ENCODE measurements at regions not wholly inside any gene's neighbourhood (a gene's known extent, or its start where the extent isn't known, plus 50 kb on each side); places are given as distances from the start of the nearest gene placed in this dataset.

DNA sequence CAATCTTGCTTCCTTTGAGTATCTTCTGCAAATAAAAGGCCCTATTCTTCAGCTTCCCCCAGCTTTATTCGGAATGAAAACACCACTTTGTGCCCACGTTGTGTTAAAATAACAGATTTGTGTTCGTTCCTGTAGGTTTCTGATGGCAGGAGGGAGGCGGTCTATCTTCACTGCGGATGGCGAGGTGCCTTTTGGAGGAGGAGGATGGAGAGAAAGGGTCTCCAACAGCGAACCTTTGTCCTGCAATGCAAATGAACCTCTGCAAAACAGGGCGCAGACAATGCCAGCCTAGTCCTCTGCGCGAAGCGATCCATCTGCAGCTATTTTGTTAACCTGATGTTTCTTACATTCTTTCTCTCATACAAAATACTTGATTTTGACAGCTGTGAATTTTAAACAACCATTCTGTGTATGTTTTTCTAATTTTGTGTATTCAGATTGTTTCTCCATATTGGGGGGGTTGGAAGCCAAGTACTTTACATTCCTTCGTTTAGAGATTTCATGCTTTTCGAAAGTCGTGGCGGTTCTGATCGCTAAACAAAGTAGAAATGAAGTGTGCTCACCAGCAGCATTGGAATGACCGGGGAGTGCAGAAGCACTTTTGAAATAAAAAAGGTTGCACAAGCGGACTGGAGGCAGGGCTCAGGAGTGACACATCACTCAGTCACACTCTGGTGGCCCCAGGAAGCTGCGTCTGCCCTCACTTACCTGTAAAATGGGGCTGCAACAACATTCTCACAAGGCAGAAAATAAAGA, 279.0 kb upstream of the IRX5 start:
- Histone ChIP-seq H3K4me3 (ENCODE audit: low read depth, low read length) (no peak overlapping the region), H3K27ac (ENCODE audit: low read depth, low read length) (no peak overlapping the region), H3K9me3 (ENCODE audit: control insufficient read depth, insufficient read depth, low read length) (no peaks in the 10 kb centered on the region), H3K36me3 (ENCODE audit: control insufficient read depth, insufficient read depth, low read length) (no peaks in the 10 kb centered on the region), H3K4me1 (ENCODE audit: control insufficient read depth, insufficient read depth, low read length) (peaks cover 18% of the 10 kb centered on the region), H3K27me3 (ENCODE audit: control insufficient read depth, insufficient read depth, low read length) (peaks cover 45% of the 10 kb centered on the region)
- WGBS (ENCODE audit: insufficient coverage), result 28% methylated on average over 16 of the region's 19 CpGs
- DNase-seq (ENCODE audit: low read depth in 4 of 6, low spot score in 6 of 6), result peak in 3 of 6 donors; percentile 33 to 83 (median 75)

DNA sequence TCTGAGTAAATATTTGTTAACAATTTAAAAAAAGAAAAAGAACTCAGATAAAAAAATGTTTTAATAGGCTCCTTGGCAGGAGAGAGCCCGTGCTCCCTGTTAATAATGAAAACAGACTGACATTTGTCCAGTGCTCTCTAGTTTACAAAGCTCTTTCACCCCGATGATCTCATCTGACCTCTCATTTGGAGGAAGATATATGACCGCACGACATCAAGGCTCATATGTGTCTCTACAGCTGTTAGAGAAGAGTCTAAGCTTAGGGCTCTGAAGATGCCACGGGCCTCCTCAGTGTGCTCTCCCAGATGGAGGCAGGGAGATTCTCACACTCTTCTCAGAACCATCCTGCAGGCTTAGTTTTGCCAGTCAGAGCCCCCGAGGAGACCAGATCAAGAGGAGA, 280.8 kb upstream of the IRX5 start:
- Histone ChIP-seq H3K9me3 (ENCODE audit: control insufficient read depth, insufficient read depth, low read length) (no peaks in the 10 kb centered on the region), H3K27me3 (ENCODE audit: control insufficient read depth, insufficient read depth, low read length) (peaks cover 42% of the 10 kb centered on the region), H3K4me1 (ENCODE audit: control insufficient read depth, insufficient read depth, low read length) (peaks cover 13% of the 10 kb centered on the region), H3K4me3 (ENCODE audit: low read depth, low read length) (no peak overlapping the region), H3K36me3 (ENCODE audit: control insufficient read depth, insufficient read depth, low read length) (no peaks in the 10 kb centered on the region), H3K27ac (ENCODE audit: low read depth, low read length) (no peak overlapping the region)
- WGBS (ENCODE audit: insufficient coverage), result no CpG with 5 or more reads among the region's 6 CpGs
- DNase-seq (ENCODE audit: low read depth in 4 of 6, low spot score in 6 of 6), result peak in 1 of 6 donors; percentile 45

- Histone ChIP-seq H3K27me3 (ENCODE audit: control insufficient read depth, insufficient read depth, low read length) (peaks cover 34% of the 10 kb centered on the region), H3K4me1 (ENCODE audit: control insufficient read depth, insufficient read depth, low read length) (peaks cover 8% of the 10 kb centered on the region), H3K4me3 (ENCODE audit: low read depth, low read length) (no peak overlapping the region), H3K9me3 (ENCODE audit: control insufficient read depth, insufficient read depth, low read length) (no peaks in the 10 kb centered on the region), H3K27ac (ENCODE audit: low read depth, low read length) (no peak overlapping the region), H3K36me3 (ENCODE audit: control insufficient read depth, insufficient read depth, low read length) (no peaks in the 10 kb centered on the region)
- no peak for DNase-seq (ENCODE audit: low read depth in 4 of 6, low spot score in 6 of 6)
- 53% methylated on average over 4 of the region's 10 CpGs for WGBS (ENCODE audit: insufficient coverage)
These were observed 282.1 kb upstream of the IRX5 start for GRCh38 chr16:54648575-54648974.

GRCh38 chr16:54647725-54648221, 282.9 kb upstream of the IRX5 start:
- Histone ChIP-seq H3K4me1 (ENCODE audit: control insufficient read depth, insufficient read depth, low read length) (peaks cover 8% of the 10 kb centered on the region), H3K27me3 (ENCODE audit: control insufficient read depth, insufficient read depth, low read length) (peaks cover 33% of the 10 kb centered on the region), H3K4me3 (ENCODE audit: low read depth, low read length) (no peak overlapping the region), H3K36me3 (ENCODE audit: control insufficient read depth, insufficient read depth, low read length) (no peaks in the 10 kb centered on the region), H3K9me3 (ENCODE audit: control insufficient read depth, insufficient read depth, low read length) (no peaks in the 10 kb centered on the region), H3K27ac (ENCODE audit: low read depth, low read length) (no peak overlapping the region)
- 40% methylated on average over 1 of the region's 3 CpGs for WGBS (ENCODE audit: insufficient coverage)
- DNase-seq (ENCODE audit: low read depth in 4 of 6, low spot score in 6 of 6), result peak in 1 of 6 donors; percentile 5

GRCh38 chr16:54647216-54647615, 283.4 kb upstream of the IRX5 start:
- peaks cover 8% of the 10 kb centered on the region for H3K4me1 ChIP-seq (ENCODE audit: control insufficient read depth, insufficient read depth, low read length)
- H3K27ac ChIP-seq (ENCODE audit: low read depth, low read length), result no peak overlapping the region
- H3K27me3 ChIP-seq (ENCODE audit: control insufficient read depth, insufficient read depth, low read length), result peaks cover 28% of the 10 kb centered on the region
- no peak for DNase-seq (ENCODE audit: low read depth in 4 of 6, low spot score in 6 of 6)
- no peaks in the 10 kb centered on the region for H3K9me3 ChIP-seq (ENCODE audit: control insufficient read depth, insufficient read depth, low read length)
- no peaks in the 10 kb centered on the region for H3K36me3 ChIP-seq (ENCODE audit: control insufficient read depth, insufficient read depth, low read length)
- no peak overlapping the region for H3K4me3 ChIP-seq (ENCODE audit: low read depth, low read length)
- 91% methylated on average over 2 of the region's 3 CpGs for WGBS (ENCODE audit: insufficient coverage)

DNA sequence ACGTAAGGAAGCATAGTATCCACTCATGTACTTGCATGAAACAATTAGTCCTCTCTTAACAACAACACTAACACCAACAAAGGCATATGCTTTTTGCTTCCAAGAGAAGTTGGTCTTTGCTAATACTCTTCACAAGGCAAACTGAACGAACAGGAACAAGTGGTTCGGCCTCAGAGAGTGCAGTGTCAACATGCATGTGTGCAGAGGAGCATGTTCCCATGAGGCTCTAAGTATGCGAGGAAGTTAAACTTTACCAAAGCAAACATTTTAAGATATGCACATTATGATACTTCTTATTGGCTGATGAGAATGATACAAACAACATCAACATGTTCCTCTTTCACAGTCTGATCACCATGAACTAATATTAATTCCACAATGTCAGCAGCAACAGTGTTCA, 285.3 kb upstream of the IRX5 start:
- H3K36me3 ChIP-seq (ENCODE audit: control insufficient read depth, insufficient read depth, low read length), result no peaks in the 10 kb centered on the region
- WGBS (ENCODE audit: insufficient coverage), result no CpG with 5 or more reads among the region's 4 CpGs

GRCh38 chr16:54636221-54636793, 294.4 kb upstream of the IRX5 start:
- Histone ChIP-seq H3K27me3 (ENCODE audit: control insufficient read depth, insufficient read depth, low read length) (peaks cover 9% of the 10 kb centered on the region), H3K4me3 (ENCODE audit: low read depth, low read length) (no peak overlapping the region), H3K4me1 (ENCODE audit: control insufficient read depth, insufficient read depth, low read length) (no peaks in the 10 kb centered on the region), H3K36me3 (ENCODE audit: control insufficient read depth, insufficient read depth, low read length) (no peaks in the 10 kb centered on the region), H3K27ac (ENCODE audit: low read depth, low read length) (no peak overlapping the region), H3K9me3 (ENCODE audit: control insufficient read depth, insufficient read depth, low read length) (no peaks in the 10 kb centered on the region)
- 69% methylated on average over 9 of the region's 10 CpGs for WGBS (ENCODE audit: insufficient coverage)
- DNase-seq (ENCODE audit: low read depth in 4 of 6, low spot score in 6 of 6), result no peak

More for the DNA sequence above, 285.3 kb upstream of the IRX5 start:
- DNase-seq (ENCODE audit: low read depth in 4 of 6, low spot score in 6 of 6), result no peak
- Histone ChIP-seq H3K4me1 (ENCODE audit: control insufficient read depth, insufficient read depth, low read length) (peaks cover 5% of the 10 kb centered on the region), H3K27me3 (ENCODE audit: control insufficient read depth, insufficient read depth, low read length) (peaks cover 17% of the 10 kb centered on the region), H3K9me3 (ENCODE audit: control insufficient read depth, insufficient read depth, low read length) (no peaks in the 10 kb centered on the region), H3K27ac (ENCODE audit: low read depth, low read length) (no peak overlapping the region), H3K4me3 (ENCODE audit: low read depth, low read length) (no peak overlapping the region)

- Histone ChIP-seq H3K36me3 (ENCODE audit: control insufficient read depth, insufficient read depth, low read length) (no peaks in the 10 kb centered on the region), H3K4me1 (ENCODE audit: control insufficient read depth, insufficient read depth, low read length) (no peaks in the 10 kb centered on the region), H3K27ac (ENCODE audit: low read depth, low read length) (no peak overlapping the region), H3K4me3 (ENCODE audit: low read depth, low read length) (no peak overlapping the region), H3K9me3 (ENCODE audit: control insufficient read depth, insufficient read depth, low read length) (no peaks in the 10 kb centered on the region), H3K27me3 (ENCODE audit: control insufficient read depth, insufficient read depth, low read length) (peaks cover 8% of the 10 kb centered on the region)
- WGBS (ENCODE audit: insufficient coverage), result 66% methylated on average over 5 of the region's 6 CpGs
- DNase-seq (ENCODE audit: low read depth in 4 of 6, low spot score in 6 of 6), result peak in 2 of 6 donors; percentile 51 to 81
These were observed 296.7 kb upstream of the IRX5 start for GRCh38 chr16:54633943-54634362.

GRCh38 chr16:54632322-54633220, 298.1 kb upstream of the IRX5 start:
- peak in 2 of 6 donors; percentile 16 to 36 for DNase-seq (ENCODE audit: low read depth in 4 of 6, low spot score in 6 of 6)
- H3K4me3 ChIP-seq (ENCODE audit: low read depth, low read length), result no peak overlapping the region
- no peaks in the 10 kb centered on the region for H3K9me3 ChIP-seq (ENCODE audit: control insufficient read depth, insufficient read depth, low read length)
- no peaks in the 10 kb centered on the region for H3K4me1 ChIP-seq (ENCODE audit: control insufficient read depth, insufficient read depth, low read length)
- no peak overlapping the region for H3K27ac ChIP-seq (ENCODE audit: low read depth, low read length)
- peaks cover 3% of the 10 kb centered on the region for H3K27me3 ChIP-seq (ENCODE audit: control insufficient read depth, insufficient read depth, low read length)
- H3K36me3 ChIP-seq (ENCODE audit: control insufficient read depth, insufficient read depth, low read length), result no peaks in the 10 kb centered on the region
- WGBS (ENCODE audit: insufficient coverage), result 16% methylated on average over 3 of the region's 13 CpGs

Measured in spinal cord (tissue), 9 donors.